ENCODE measurements at regions not wholly inside any gene's neighbourhood (a gene's known extent, or its start where the extent isn't known, plus 50 kb on each side); places are given as distances from the start of the nearest gene placed in this dataset.

GRCh38 chr14:83151571-83151970, 1617.9 kb upstream of the SEL1L start:
- POLR2A ChIA-PET: no interaction called here
- Mint-ChIP-seq H3K27me3 (ENCODE audit: insufficient read depth, unreplicated experiment) (no peaks in the 10 kb centered on the region), H3K4me1 (ENCODE audit: insufficient read depth, unreplicated experiment) (no peaks in the 10 kb centered on the region), H3K27ac (ENCODE audit: low read depth, unreplicated experiment) (no peak overlapping the region), H3K36me3 (ENCODE audit: insufficient read depth, unreplicated experiment) (no peaks in the 10 kb centered on the region), H3K4me3 (ENCODE audit: unreplicated experiment) (no peak overlapping the region), H3K9me3 (ENCODE audit: unreplicated experiment) (no peaks in the 10 kb centered on the region)
- no TSS peak for BruUV-seq (replicated peaks)
- intact Hi-C loops (cut with micrococcal nuclease): no loop called here
- no peak for DNase-seq (ENCODE audit: unreplicated experiment)
- TF ChIP-seq, protein P1, sequence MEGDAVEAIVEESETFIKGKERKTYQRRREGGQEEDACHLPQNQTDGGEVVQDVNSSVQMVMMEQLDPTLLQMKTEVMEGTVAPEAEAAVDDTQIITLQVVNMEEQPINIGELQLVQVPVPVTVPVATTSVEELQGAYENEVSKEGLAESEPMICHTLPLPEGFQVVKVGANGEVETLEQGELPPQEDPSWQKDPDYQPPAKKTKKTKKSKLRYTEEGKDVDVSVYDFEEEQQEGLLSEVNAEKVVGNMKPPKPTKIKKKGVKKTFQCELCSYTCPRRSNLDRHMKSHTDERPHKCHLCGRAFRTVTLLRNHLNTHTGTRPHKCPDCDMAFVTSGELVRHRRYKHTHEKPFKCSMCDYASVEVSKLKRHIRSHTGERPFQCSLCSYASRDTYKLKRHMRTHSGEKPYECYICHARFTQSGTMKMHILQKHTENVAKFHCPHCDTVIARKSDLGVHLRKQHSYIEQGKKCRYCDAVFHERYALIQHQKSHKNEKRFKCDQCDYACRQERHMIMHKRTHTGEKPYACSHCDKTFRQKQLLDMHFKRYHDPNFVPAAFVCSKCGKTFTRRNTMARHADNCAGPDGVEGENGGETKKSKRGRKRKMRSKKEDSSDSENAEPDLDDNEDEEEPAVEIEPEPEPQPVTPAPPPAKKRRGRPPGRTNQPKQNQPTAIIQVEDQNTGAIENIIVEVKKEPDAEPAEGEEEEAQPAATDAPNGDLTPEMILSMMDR (IDR thresholded peaks at IDR 0.05; ENCODE audit: unreplicated experiment): no peak
- CTCF ChIA-PET: no interaction called here

DNA sequence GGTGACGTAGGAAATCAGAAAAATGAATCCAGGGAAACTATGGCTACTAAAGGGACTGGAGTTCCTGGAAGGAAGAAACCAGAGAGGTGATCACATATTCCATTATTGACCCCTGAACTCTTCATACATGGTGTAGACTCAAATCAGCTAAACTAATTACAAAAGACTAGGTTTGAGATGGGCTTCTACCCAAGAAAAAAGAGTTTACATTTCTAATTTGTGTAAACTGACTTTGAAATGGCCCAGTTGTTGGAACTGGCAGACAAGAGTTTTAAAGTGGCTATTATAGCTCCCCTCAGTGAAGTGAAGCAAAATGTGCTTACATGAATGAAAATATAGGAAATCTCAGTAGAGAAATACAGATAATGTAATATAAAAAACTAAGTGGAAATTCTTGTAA, 1619.4 kb upstream of the SEL1L start:
- Mint-ChIP-seq H3K4me1 (ENCODE audit: insufficient read depth, unreplicated experiment) (no peaks in the 10 kb centered on the region), H3K36me3 (ENCODE audit: insufficient read depth, unreplicated experiment) (no peaks in the 10 kb centered on the region), H3K27me3 (ENCODE audit: insufficient read depth, unreplicated experiment) (no peaks in the 10 kb centered on the region), H3K9me3 (ENCODE audit: unreplicated experiment) (no peaks in the 10 kb centered on the region), H3K4me3 (ENCODE audit: unreplicated experiment) (no peak overlapping the region), H3K27ac (ENCODE audit: low read depth, unreplicated experiment) (no peak overlapping the region)
- no peak for DNase-seq (ENCODE audit: unreplicated experiment)
- TF ChIP-seq, protein P1 (IDR thresholded peaks at IDR 0.05; ENCODE audit: unreplicated experiment): no peak
- ChIA-PET CTCF (no interaction called here), POLR2A (no interaction called here)
- no TSS peak for BruUV-seq (replicated peaks)
- intact Hi-C loops (cut with micrococcal nuclease): no loop called here

DNA sequence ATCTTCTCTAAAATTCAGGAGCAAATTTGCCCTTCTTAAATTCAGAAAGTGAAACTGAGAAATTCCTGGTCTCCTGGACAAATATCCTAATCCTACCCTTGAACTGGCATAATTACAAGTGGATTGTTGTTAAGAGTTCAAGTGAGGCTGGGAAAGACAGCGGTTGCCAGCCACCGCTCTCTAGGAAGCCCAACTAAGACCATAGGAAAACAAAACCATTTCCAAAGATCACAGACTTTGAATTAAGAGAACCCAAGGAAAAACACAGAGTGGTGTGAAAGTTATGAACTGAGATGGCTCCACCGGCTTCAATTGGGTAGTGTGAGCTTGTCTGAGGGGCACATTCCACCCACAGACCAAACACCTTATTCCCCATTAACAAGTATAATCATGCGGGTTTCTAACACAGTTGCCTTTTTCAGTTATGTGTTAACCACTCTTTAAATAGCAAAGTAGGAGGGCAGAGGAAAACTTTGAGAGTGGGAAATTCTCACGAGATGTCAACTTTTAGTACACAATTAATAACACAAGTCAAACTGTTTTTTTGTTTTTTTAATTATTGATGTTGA, 1628.8 kb upstream of the SEL1L start:
- Mint-ChIP-seq H3K36me3 (ENCODE audit: insufficient read depth, unreplicated experiment) (no peaks in the 10 kb centered on the region), H3K9me3 (ENCODE audit: unreplicated experiment) (no peaks in the 10 kb centered on the region), H3K27me3 (ENCODE audit: insufficient read depth, unreplicated experiment) (no peaks in the 10 kb centered on the region), H3K4me1 (ENCODE audit: insufficient read depth, unreplicated experiment) (peaks cover 15% of the 10 kb centered on the region), H3K27ac (ENCODE audit: low read depth, unreplicated experiment) (no peak overlapping the region), H3K4me3 (ENCODE audit: unreplicated experiment) (no peak overlapping the region)
- CTCF ChIA-PET: interaction anchor here (0.7 kb wide), 1 partner anchor 1944 kb away, joined by 3 read pairs; no protein-coding TSS in a partner anchor
- POLR2A ChIA-PET: no interaction called here
- DNase-seq (ENCODE audit: unreplicated experiment): no peak
- no TSS peak for BruUV-seq (replicated peaks)
- TF ChIP-seq, protein P1 (IDR thresholded peaks at IDR 0.05; ENCODE audit: unreplicated experiment): no peak
- intact Hi-C loops (cut with micrococcal nuclease): no loop called here

DNA sequence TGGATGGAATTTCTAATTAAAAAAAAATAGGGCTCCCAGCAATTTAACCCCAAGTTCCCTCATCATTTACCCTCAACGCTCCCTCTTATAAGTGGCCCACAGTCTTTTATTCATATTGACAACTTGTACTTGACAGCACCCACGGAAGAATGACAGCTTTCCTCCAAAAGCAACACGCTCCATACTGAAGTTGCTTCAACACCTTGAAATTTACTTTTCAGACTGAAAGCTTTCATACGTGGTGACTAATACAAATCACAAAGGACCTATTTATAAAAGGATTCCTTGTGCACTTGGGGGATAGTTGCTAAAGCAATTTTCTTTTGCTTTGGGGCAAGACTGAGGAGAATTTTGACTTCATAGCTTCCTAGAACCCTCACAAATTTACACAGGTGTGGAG, 1629.4 kb upstream of the SEL1L start:
- DNase-seq (ENCODE audit: unreplicated experiment): no peak

More for the DNA sequence above, 1629.4 kb upstream of the SEL1L start:
- H3K27ac Mint-ChIP-seq (ENCODE audit: low read depth, unreplicated experiment): peak overlapping the region; percentile 11
- no peaks in the 10 kb centered on the region for H3K9me3 Mint-ChIP-seq (ENCODE audit: unreplicated experiment)
- CTCF ChIA-PET: interaction anchor here (0.7 kb wide), 1 partner anchor 1944 kb away, joined by 3 read pairs; no protein-coding TSS in a partner anchor
- no peak overlapping the region for H3K4me3 Mint-ChIP-seq (ENCODE audit: unreplicated experiment)
- POLR2A ChIA-PET: no interaction called here
- intact Hi-C loops (cut with micrococcal nuclease): no loop called here
- no peaks in the 10 kb centered on the region for H3K27me3 Mint-ChIP-seq (ENCODE audit: insufficient read depth, unreplicated experiment)
- BruUV-seq (replicated peaks): no TSS peak
- peaks cover 15% of the 10 kb centered on the region for H3K4me1 Mint-ChIP-seq (ENCODE audit: insufficient read depth, unreplicated experiment)
- TF ChIP-seq, protein P1 (IDR thresholded peaks at IDR 0.05; ENCODE audit: unreplicated experiment): no peak
- H3K36me3 Mint-ChIP-seq (ENCODE audit: insufficient read depth, unreplicated experiment): no peaks in the 10 kb centered on the region
